H1 (cell line): ENCODE measurements at regions not wholly inside any gene's neighbourhood (a gene's known extent, or its start where the extent isn't known, plus 50 kb on each side); places are given as distances from the start of the nearest gene placed in this dataset.

Experiments used
- CHD1 ChIP-seq: IDR thresholded peaks from 2 replicates; pipeline ENCODE4 v1.6.1; 2012; ENCODE audit warnings: low read depth, low read length, improper control_type of control experiment
- GABPA ChIP-seq: IDR thresholded peaks from 2 replicates; pipeline ENCODE4 v1.6.1; 2011; ENCODE audit warnings: mild to moderate bottlenecking, low read length, moderate library complexity, borderline replicate concordance; ENCODE audit not compliant: insufficient read depth
- HDAC6 ChIP-seq: IDR thresholded peaks from one replicate; pipeline ENCODE4 v1.7.1; 2012; ENCODE audit warnings: low read depth, mild to moderate bottlenecking, inconsistent platforms, low read length, moderate library complexity
- JUND ChIP-seq: IDR thresholded peaks from 2 replicates; pipeline ENCODE4 v1.6.1; 2011; ENCODE audit warnings: mild to moderate bottlenecking, improper control_type of control experiment, low read length
- KDM1A ChIP-seq: fragments of 200-600, 300-600 bp; sonication (generic); IDR thresholded peaks from 2 replicates; pipeline ENCODE4 v1.7.1; 2016; ENCODE audit warnings: mild to moderate bottlenecking, low read length, borderline replicate concordance
- SIRT6 ChIP-seq: IDR thresholded peaks from one replicate; pipeline ENCODE4 v1.7.1; 2012; ENCODE audit warnings: low read length, inconsistent platforms
- SRF ChIP-seq: IDR thresholded peaks from 2 replicates; pipeline ENCODE4 v1.6.1; 2011; ENCODE audit warnings: mild to moderate bottlenecking, low read depth, low read length, moderate library complexity
- TAF1 ChIP-seq: IDR thresholded peaks from 2 replicates; pipeline ENCODE4 v1.6.1; 2011; ENCODE audit warnings: mild to moderate bottlenecking, low read depth, low read length
- TF ChIP-seq, protein P1 (sequence below): fragments of 300-600 bp; sonication (generic); IDR thresholded peaks from 2 replicates; pipeline ENCODE4 v1.7.1; 2012; ENCODE audit warnings: low read length, moderate library complexity, mild to moderate bottlenecking, inconsistent platforms; ENCODE audit not compliant: insufficient replicate concordance

DNA sequence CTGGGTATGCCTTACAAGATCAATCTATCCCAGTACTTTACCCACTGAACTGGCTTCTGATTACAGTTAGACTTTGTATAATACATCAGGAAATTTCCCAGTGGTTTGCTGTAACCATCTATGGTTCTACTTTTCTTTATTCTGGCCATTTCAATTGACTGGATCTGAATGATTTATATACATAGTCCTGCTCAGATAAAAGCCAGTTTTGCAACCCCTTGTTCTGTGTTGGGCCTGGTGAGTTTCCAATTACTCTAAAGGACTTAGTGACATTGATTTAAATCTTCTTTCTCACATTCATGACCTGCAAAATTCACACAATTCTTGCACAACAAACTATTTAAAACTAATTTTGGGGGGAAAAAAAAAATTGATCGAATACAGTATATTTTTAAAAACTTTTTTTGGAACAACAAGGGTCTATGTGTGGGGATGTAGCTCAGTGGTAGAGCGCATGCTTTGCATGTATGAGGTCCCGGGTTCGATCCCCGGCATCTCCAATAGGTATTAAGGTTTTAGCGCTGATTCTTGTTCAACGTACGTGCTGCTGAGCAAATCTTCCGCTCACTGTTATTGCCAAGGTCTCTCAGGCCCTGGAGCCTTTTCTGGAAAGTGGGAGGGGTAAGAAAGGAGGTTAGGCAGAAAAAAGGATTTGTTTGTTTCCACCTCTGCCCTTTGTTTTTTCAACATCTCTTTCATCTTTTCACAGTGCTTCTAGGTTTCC is 117.5 kb downstream of the GPX5 start (continued):
- TF ChIP-seq, protein P1, sequence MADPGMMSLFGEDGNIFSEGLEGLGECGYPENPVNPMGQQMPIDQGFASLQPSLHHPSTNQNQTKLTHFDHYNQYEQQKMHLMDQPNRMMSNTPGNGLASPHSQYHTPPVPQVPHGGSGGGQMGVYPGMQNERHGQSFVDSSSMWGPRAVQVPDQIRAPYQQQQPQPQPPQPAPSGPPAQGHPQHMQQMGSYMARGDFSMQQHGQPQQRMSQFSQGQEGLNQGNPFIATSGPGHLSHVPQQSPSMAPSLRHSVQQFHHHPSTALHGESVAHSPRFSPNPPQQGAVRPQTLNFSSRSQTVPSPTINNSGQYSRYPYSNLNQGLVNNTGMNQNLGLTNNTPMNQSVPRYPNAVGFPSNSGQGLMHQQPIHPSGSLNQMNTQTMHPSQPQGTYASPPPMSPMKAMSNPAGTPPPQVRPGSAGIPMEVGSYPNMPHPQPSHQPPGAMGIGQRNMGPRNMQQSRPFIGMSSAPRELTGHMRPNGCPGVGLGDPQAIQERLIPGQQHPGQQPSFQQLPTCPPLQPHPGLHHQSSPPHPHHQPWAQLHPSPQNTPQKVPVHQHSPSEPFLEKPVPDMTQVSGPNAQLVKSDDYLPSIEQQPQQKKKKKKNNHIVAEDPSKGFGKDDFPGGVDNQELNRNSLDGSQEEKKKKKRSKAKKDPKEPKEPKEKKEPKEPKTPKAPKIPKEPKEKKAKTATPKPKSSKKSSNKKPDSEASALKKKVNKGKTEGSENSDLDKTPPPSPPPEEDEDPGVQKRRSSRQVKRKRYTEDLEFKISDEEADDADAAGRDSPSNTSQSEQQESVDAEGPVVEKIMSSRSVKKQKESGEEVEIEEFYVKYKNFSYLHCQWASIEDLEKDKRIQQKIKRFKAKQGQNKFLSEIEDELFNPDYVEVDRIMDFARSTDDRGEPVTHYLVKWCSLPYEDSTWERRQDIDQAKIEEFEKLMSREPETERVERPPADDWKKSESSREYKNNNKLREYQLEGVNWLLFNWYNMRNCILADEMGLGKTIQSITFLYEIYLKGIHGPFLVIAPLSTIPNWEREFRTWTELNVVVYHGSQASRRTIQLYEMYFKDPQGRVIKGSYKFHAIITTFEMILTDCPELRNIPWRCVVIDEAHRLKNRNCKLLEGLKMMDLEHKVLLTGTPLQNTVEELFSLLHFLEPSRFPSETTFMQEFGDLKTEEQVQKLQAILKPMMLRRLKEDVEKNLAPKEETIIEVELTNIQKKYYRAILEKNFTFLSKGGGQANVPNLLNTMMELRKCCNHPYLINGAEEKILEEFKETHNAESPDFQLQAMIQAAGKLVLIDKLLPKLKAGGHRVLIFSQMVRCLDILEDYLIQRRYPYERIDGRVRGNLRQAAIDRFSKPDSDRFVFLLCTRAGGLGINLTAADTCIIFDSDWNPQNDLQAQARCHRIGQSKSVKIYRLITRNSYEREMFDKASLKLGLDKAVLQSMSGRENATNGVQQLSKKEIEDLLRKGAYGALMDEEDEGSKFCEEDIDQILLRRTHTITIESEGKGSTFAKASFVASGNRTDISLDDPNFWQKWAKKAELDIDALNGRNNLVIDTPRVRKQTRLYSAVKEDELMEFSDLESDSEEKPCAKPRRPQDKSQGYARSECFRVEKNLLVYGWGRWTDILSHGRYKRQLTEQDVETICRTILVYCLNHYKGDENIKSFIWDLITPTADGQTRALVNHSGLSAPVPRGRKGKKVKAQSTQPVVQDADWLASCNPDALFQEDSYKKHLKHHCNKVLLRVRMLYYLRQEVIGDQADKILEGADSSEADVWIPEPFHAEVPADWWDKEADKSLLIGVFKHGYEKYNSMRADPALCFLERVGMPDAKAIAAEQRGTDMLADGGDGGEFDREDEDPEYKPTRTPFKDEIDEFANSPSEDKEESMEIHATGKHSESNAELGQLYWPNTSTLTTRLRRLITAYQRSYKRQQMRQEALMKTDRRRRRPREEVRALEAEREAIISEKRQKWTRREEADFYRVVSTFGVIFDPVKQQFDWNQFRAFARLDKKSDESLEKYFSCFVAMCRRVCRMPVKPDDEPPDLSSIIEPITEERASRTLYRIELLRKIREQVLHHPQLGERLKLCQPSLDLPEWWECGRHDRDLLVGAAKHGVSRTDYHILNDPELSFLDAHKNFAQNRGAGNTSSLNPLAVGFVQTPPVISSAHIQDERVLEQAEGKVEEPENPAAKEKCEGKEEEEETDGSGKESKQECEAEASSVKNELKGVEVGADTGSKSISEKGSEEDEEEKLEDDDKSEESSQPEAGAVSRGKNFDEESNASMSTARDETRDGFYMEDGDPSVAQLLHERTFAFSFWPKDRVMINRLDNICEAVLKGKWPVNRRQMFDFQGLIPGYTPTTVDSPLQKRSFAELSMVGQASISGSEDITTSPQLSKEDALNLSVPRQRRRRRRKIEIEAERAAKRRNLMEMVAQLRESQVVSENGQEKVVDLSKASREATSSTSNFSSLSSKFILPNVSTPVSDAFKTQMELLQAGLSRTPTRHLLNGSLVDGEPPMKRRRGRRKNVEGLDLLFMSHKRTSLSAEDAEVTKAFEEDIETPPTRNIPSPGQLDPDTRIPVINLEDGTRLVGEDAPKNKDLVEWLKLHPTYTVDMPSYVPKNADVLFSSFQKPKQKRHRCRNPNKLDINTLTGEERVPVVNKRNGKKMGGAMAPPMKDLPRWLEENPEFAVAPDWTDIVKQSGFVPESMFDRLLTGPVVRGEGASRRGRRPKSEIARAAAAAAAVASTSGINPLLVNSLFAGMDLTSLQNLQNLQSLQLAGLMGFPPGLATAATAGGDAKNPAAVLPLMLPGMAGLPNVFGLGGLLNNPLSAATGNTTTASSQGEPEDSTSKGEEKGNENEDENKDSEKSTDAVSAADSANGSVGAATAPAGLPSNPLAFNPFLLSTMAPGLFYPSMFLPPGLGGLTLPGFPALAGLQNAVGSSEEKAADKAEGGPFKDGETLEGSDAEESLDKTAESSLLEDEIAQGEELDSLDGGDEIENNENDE = no peak
- TF ChIP-seq JUND = no peak
- no peak for TF ChIP-seq GABPA
- no peak for TF ChIP-seq KDM1A
- TF ChIP-seq HDAC6 = no peak
- no peak for TF ChIP-seq CHD1
- TF ChIP-seq TAF1 = no peak
- TF ChIP-seq SIRT6 = no peak
- TF ChIP-seq SRF = no peak
